GM19043 (cell line): ENCODE measurements at regions not wholly inside any gene's neighbourhood (a gene's known extent, or its start where the extent isn't known, plus 50 kb on each side); places are given as distances from the start of the nearest gene placed in this dataset.

Source experiments
- ATAC-seq: cut with Tn5 transposase; IDR thresholded peaks from one replicate; pipeline ENCODE4 v1.9.1; 2021; ENCODE audit warnings: low read depth; ENCODE audit not compliant: unreplicated experiment

DNA sequence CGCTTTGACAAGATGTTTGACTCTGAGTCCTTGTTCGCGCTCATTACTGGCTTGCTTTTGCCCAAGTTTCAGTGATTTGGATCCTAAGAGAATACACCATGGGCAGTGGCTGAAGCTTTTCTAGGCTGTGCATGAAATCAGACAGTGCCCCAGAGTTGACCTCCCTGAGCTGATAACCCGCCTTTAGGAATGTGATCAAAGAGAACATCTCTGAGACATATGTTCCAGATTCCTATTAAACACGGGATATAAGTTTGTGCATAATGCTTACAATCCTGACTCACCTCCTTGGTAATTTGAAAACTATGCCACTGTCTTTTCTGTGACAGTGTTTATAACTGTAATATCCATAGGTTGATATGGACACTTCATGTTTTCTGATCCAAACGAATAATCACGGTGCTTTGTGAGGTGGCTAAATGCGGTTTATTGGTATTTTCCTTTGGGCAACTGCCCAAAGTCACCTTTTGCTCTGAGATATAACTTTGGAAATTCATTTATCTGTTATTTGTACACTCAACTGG lies 732.9 kb downstream of the MTRR start:
- no peak for ATAC-seq

DNA sequence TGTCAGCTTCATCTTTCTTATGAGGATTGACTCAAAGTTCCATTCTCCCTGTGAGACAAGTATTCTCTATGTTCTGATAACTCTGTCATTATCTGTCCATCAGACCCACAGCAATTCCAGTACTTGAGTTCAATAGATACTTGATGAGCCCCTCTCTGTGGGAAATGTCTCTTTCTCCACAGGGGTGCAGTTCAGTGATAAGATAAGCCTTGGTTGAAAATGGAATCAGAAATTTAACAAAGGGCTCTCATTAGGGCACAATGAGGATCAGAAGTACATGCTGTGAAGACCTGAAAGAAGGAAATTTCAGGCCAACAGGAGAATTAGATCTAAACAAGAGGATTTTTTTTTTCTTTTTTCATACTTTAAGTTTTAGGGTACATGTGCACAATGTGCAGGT lies 737.3 kb downstream of the MTRR start:
- ATAC-seq = no peak

DNA sequence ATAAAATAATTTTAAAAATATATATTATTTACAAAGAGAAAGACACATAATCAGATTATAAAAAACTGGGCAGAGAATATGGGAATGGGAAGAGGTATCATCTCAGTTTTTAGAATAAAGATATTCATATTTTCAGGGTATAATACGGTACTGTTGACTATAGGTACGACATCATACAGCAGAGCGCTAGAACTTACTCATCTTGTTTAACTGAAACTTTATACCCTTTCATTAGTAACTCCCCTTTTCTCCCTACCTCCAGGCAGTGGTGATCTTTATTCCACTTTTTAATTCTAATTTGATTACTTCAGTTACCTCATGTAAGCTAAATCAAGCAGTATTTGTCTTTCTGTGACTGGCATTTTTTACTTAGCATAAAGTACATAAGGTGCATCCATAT lies 742.1 kb downstream of the MTRR start:
- ATAC-seq = no peak

DNA sequence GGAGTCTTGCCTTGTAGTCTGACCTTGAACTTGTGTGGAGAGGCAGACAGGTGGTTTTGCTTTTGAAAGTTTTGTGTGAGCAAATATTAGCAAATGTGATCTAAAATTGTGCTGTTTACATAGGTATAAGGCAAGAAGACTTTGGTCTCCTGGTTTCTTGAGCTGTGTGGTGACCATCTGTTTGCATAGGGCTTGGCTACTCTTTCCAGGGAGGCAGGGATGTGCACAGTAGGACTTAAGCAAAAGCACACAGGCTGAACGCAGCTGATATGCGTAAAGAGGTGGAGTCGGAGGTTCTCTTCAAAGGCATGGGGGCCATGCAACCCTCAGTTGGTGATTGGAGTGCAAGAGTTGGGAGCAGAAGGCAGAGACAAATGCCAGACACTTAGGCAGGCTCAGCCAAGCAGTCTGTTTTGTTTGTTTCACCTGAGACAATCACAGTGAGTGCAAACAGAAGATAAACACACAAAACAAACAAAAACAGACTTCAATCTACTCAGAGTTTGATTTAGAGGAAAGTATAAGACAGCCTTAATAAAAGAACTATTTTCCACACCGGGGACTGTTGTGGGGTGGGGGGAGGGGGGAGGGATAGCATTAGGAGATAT lies 744.2 kb downstream of the MTRR start:
- no peak for ATAC-seq

DNA sequence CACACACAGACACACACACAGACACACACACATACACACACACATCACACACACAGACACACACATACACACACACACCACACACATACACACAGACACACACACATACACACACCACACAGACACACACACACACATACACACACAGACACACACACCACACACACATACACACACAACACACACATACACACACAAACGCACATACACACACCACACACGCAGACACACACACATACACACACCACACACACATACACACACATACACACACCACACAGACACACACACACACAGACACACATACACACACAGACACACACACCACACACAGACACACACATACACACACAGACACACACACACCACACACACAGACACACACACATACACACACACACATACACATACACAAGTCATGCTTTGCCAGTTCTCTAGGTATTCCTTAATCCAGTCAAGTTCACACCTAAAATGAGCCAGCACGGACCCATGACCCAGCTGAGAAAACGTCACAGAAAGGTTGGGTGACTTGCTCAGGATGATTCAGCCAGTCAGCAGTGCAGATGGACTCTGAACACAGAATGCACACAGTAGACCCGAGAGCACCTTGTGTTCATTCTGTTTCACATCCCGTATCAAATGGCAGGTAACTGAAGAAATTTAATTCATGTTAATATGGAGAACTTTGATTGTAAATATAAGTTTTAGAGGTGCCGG lies 746.4 kb downstream of the MTRR start:
- no peak for ATAC-seq

DNA sequence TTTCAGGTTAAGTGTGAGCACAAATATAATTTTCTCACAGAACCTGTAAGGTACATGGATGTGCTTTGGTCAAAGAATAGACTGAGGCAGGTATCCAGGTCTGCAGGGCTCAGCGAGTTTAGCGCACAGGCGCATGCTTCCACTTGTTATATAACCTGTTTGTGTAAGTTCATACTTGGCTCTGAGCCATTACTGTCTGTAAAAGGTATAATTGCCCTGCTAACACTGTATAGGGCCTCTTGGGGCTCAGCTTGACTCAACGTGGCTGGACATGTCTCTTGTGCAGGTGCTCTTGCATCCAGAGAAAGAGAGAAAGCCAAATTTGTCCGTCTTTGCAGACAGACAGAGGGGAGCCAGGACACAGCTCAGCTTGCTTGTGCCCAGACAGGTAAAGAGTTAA lies 759.6 kb downstream of the MTRR start:
- ATAC-seq = no peak

DNA sequence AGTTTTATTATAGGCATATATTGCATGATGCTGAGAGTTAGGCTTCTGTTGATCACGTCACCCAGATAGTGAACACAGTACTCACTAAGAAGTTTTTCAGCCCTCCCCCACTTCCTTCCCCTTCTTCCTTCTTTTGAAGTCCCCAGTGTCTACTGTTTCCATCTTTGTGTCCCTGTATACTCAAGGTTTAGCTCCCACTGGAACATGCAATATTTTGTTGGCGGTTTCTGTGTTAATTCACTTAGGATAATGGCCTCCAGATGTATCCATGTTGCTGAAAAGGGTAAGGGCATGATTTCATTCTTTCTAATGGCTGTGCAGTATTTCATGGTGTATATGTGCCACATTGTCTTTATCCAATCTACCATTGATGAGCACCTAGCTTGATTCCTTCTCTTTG lies 764.3 kb downstream of the MTRR start:
- ATAC-seq = no peak

DNA sequence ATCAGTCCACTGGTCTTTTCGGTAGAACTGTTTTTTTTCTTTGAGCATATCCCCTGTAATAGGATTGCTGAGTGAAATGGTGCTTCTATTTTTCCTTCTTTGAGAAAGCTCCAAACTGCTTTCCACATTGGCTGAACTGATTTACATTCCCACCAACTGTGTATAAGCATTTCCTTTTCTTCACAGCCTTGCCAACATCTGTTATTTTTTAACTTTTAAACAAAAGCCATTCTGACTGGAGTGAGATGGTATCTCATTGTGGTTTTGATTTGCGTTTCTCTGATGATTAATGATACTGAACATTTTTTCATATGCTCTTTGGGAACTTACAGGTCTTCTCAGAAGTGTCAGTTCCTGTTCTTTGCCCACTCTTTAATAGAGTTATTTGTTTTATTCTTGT lies 764.7 kb downstream of the MTRR start:
- no peak for ATAC-seq

DNA sequence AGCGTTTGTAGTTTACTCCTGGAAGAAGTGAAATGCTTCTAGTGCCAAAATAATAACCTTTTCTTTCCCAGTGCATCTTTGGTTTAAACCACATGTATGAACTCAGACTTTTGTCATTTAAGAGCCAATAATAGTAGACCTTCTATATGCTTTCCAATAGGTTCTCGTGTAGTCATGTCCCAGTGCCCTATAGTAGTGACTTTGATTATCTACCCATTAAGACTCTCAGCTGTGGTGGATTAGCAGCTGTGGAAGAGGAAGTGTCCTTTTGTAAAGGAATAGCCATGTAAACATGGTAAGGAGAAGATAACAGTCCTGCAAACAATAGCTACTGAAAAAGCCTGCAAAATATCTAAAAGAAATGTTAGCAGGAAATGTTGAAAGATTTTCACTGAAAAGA lies 765.3 kb downstream of the MTRR start:
- no peak for ATAC-seq

DNA sequence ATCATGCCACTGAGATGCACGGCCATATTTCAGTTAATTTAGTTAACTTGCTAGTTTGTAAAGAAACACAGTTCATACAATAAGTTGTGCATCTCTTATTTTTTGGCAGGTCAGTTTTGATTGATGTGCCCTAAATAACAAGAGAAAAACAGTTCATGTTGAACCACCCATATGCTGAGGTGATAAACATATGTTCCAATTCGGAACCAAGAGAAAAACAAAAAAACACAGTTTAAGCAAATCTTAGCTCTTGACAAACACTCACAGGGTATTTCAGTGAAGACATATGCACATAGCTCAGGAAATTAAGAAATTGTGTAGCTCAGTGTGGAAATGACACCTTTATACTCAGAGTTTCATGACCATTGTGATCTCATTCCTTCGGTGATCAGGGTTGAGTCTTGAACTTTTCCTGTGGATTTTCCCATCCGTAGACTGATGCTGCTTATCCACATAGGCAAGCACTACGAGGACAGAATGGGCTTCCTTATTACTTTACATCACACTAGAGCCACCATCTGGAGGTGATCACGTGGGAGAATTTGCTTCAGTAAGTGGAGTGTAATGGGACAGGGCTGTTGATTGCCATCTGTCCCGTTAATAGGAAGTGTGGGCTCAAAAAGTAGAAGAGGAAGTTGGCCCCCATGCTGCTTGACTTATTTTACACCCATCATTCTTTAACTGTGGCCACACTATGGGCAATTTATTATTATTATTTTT lies 773.0 kb downstream of the MTRR start:
- ATAC-seq = no peak

DNA sequence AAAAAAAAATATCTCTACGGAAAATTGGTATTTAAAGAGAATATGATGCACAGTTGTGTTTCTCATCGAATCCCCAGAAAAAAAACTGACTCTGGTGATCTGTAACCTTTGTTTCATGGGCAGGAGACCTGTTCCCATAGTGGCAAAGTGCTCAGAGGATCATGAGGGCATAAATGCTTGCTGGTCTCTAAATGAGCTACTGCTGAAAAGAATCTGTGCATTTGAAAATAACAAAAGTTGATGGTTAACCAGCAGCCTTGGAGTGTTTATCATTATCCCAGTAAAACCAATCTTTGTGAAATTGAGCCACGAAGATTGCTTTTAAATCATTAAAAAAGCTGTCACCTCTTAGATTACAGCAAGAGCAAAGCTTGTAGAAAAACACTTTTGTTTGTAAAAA lies 775.4 kb downstream of the MTRR start:
- no peak for ATAC-seq

DNA sequence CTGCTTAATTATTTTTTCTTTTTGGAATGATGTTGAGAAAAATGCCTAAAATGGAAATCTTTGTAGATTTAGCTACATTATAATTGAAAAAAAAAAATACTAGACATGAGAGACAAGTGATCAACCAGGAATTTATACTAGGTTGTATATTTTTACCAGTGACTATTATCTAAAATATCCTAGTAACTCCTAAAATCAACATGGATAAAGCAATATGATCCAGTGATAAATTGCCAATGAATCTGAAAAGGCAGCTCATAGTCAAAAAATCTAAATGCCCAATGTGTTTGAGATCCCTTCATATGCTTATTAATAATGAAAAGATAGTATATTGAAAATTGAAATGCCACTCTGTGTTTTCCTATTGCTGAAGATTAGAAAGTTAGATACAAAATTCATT lies 778.2 kb downstream of the MTRR start:
- ATAC-seq = no peak

DNA sequence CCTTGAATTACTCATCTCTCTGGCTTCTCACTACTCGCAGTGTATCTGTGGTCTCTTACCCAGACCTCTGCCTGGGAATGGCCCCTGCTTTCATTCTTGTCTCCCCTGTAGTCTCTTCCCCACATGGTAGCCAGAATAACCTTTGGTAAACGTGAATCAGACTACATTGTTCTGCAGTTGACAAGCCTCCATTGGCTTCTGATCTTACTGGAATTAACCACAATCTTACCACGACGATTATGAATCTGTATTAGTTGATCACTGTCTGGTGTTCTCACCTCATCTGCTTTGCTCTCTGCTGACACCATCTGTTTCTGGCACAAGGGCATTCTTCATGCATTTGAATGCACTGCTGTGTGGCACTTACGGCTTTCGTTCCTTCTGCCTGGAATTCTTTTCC lies 781.2 kb downstream of the MTRR start:
- ATAC-seq = no peak

DNA sequence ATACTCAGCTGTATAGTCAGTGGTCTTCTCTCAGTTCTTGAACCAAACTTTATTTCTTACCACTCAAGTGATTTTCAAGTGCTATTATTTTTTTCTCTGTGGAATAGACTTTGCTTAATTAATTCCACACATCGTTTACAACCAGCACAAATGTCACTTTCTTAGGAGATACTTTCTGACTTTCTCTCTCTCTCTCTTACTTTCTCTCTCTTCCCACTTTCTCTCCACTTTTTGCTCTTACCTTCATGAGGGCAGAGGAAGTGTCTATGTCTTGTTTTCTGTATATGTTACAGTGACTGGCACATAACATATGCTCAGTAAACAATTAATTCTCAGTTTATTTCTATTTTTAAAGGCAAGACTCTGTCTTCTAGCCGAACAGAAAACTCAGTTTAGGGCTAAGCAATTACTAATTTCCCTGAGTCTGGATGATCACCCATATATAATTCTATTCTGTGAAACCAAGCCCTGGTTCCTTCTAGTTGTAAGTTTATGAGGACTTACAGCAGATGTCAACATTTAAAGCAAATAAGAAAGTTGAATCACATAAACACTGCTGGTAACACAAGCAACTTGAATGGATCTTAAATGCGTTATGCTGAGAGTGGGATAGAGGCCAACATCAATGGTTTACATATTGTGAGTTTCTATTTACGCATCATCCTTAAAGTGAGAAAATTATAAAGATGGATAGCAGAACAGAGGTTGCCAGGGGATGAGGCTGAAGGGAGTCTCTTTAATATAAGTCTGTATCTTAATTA lies 791.4 kb downstream of the MTRR start:
- ATAC-seq = no peak

DNA sequence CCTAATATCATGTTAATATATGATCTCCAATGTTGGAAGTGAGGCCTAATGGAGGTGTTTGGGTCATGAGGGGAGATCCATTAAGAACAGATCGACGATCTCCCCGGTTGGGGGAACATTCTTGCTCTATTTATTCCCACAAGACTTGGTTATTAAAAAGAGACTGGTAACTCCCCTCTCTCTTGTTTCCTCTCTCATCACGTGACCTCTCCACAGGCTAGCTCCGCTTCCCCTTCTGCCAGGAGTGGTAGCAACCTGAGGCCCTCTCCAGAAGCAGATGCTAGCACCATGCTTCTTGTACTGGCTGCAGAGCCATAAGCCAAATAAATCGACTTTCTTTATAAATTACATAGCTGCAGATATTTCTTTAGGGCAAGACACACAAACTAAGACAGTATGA lies 794.4 kb downstream of the MTRR start:
- no peak for ATAC-seq

DNA sequence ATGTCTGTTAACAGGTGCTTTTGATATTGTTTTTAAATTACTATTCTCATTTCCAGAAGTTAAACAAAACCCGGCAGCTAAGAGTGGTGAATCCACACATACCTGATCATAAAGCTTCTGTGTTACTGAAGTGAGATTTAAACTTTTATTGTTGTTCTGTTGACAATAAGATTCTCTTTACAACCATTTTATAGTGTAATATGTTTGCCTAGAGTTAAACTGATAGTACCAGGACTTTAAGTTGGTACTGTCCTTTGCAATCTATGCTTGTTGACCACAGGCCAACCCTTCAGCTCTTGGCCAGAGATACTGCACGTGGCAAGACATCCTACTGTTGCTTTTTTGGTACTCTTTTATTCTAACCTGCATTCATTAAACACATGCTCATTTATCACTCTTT lies 806.2 kb downstream of the MTRR start:
- no peak for ATAC-seq

DNA sequence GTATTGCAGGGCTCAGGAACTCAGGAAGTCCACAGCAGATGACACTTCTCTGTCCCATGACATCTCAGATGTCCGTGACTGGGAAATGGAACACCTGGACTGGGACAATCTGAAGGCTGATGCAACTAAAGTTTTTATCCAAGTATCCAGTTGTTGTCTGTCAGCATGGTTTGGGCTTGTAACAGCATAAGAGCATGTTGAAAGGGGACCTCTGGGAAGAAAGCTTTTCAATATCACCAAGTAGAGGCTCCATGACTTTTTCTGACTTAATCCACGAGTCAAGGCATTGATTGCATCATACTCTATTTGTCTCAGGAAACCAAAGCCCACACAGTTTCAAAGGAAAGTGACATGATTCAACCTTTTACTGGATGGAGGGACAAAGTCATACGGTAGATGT lies 807.7 kb downstream of the MTRR start:
- ATAC-seq = no peak

DNA sequence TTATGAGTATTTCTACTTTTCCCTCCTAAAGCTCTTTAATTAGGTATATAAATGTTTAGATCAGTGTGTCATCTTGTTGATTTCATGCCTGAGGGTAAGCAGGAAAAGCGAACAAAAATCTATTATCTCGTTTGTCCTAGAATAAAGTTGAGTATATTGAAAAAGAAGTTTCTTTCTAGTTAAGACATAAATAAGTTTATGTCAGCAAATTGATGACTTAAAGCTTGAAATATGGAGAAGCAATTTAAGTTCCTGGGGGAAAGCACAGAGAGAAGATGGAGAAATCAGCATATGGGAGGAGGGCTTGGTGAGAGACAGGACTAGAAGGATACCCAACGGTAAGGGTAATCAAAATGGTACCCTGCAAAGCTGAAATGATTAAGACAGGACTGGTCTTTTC lies 813.4 kb downstream of the MTRR start:
- no peak for ATAC-seq

DNA sequence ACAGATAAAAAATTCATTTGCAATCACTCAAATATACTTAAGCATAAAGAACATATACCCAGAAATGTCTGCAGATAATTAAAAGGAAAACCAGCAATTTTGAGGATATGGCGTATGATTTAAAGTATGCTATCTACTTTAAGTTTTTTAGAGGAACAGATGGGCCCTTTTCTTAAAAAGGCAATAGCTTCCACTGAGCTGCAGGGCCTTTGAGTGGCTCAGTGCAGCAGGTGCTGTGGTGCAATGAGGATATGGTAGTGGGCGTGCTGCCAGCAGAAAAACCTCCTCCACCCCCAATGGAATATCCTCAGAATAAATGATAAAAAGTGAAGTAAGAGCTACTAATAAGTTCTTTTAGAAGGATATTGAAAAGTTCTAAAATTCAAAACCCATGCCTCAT lies 814.5 kb downstream of the MTRR start:
- no peak for ATAC-seq

DNA sequence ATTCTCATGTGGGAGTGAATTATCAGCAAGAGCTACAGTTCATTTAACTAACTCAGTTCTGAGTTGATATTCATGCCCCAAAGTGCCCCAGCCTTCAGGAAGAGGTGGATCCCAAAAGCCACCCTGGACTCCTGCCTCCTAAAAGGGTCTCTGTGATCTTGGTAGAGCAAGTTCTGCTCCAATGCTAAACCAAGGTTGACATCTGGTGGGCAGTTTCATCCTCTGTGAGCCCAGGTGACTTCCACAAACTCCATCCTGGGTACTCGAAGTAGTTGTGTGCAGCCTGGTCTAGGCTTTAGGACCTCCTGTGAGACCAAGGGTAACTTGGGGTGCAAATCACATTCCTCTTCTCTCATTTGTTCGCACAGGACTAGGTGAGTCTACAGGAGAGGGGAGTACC lies 816.8 kb downstream of the MTRR start:
- ATAC-seq = no peak

DNA sequence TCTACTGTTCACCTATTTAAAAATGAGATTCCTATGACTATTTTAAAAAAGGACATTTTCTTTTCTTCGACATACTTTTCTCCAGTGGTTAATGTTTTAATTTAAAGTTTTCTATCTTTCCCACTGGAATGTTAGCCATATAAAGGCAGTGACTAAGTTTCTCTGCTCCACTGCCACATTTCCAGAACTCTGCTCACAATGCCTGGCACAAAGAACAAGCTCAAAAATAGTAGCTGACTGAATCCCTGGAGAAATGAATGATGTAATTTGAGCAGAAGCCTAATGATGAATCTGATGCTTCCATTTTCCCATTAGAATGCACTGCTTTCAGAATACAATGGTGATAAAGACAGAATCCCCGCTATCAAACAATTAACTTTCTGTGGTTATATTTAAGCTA lies 817.8 kb downstream of the MTRR start:
- ATAC-seq = no peak
